WTC11 (cell line): ENCODE measurements at regions not wholly inside any gene's neighbourhood (a gene's known extent, or its start where the extent isn't known, plus 50 kb on each side); places are given as distances from the start of the nearest gene placed in this dataset.

Source experiments
- ATF6 ChIP-seq: sonication (generic); formaldehyde crosslinking; IDR thresholded peaks from 2 replicates; pipeline ENCODE4 v1.8.1; 2023; ENCODE audit warnings: mild to moderate bottlenecking, missing genetic modification reagents
- FOXP1 ChIP-seq: sonication (generic); formaldehyde crosslinking; IDR thresholded peaks from 2 replicates; pipeline ENCODE4 v1.8.0; 2022; ENCODE audit warnings: missing genetic modification reagents, mild to moderate bottlenecking, moderate library complexity, borderline replicate concordance
- HMGXB4 ChIP-seq: sonication (generic); formaldehyde crosslinking; IDR thresholded peaks from 2 replicates; pipeline ENCODE4 v1.8.1; 2023; ENCODE audit warnings: mild to moderate bottlenecking, moderate library complexity, missing genetic modification reagents
- USF2 ChIP-seq: sonication (generic); formaldehyde crosslinking; IDR thresholded peaks from 2 replicates; pipeline ENCODE4 v1.8.1; 2023; ENCODE audit warnings: mild to moderate bottlenecking, missing genetic modification reagents, moderate library complexity
- ZBTB21 ChIP-seq: sonication (generic); formaldehyde crosslinking; IDR thresholded peaks from 2 replicates; pipeline ENCODE4 v1.8.1; 2023; ENCODE audit warnings: mild to moderate bottlenecking, missing genetic modification reagents, borderline replicate concordance

- TF ChIP-seq USF2 (CRISPR knock-in tag) (no peak), FOXP1 (no peak), HMGXB4 (no peak), ZBTB21 (no peak), ATF6 (no peak)
Observed at GRCh38 chr14:28012629-28013415, 753.8 kb upstream of the FOXG1 start.
